ENCODE measurements at regions not wholly inside any gene's neighbourhood (a gene's known extent, or its start where the extent isn't known, plus 50 kb on each side); places are given as distances from the start of the nearest gene placed in this dataset.
"Not testable (repeated sequence)": the region's sequence is repeated elsewhere in the genome, so short reads cannot be mapped to it uniquely, and the experiment has no call there.

DNA sequence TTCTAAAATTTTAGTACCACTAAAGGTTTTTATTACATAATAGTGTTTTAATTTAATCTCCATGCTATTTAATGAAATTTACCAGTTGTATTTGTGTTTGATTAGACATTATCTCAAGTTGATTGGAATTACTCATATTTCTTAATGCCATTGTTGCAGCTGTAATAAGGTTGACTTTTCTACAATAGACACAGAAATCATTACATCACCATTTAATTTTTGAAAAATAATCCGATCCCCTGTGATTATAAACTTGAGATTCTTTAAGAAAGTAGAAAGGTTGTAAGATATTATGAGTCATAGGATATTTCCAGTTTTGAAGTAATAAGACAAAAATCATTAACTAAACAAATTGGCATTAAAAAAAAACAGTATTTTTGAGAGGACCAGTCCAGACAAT lies 161.4 kb downstream of the PRL start:
- no peak for DNase-seq (ENCODE audit: low read depth in 2 of 2, low spot score in 1 of 2)

DNA sequence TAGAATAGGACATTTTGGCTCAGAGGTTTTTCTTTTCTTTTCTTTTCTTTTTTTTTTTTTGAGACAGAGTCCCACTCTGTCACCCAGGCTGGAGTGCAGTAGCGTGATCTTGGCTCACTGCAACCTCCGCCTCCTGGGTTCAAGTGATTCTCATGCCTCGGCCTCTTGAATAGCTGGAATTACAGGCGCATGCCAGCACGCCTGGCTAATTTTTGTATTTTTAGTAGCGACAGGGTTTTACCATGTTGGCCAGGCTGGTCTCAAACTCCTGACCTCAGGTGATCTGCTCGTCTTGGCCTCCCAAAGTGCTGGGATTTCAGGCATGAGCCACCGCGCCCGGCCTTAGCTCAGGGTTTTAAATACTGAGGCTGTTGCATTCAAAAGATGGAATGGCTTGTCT lies 156.1 kb downstream of the PRL start:
- DNase-seq (ENCODE audit: low read depth in 2 of 2, low spot score in 1 of 2), result not testable (repeated sequence)

DNA sequence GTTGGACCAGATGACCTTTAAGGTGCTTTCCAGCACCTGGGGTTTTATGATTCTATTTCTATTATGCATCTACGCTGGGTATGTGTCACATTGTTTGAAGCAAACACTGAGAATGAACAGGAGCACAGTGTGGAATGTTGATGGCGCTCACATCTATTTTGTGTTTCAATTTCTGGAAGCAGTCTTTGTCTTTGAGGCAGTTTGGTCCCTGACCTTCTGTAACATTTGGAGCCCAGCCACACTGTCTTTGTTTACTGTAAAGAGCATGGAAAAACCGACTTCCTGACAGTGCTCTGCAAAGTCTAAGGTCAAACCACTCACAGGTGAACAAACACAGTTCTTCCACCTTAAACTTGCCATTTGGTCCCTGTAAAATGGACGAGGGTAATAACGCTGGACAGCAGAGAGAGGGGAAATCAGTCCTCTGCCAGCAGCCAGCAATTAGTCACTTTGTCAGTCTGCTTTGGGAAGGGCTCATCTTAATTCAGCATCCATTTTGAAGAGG lies 155.5 kb downstream of the PRL start:
- DNase-seq (ENCODE audit: low read depth in 2 of 2, low spot score in 1 of 2), result no peak

- no peak for DNase-seq (ENCODE audit: low read depth in 2 of 2, low spot score in 1 of 2)
Measured at GRCh38 chr6:22142856-22143255, 154.0 kb downstream of the PRL start.

DNA sequence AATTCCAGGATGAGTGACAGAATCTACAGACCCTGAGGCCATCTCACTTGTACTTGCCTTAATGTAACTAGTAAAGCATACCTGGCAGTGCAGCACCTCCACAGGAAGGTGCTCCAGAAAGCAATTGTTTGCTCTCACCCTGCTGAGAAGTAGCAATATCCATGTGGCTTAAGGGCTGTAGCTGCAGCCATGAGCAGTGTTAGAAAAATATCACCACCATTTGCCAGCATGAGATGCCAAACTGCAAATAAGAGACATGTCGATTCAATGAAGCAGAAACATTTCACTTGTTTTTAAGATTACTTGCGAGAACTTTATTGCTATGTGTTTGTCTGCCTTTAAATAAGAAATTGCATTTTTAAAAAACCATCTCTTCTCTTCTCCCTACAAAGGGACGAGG lies 151.5 kb downstream of the PRL start:
- DNase-seq (ENCODE audit: low read depth in 2 of 2, low spot score in 1 of 2), result no peak

DNA sequence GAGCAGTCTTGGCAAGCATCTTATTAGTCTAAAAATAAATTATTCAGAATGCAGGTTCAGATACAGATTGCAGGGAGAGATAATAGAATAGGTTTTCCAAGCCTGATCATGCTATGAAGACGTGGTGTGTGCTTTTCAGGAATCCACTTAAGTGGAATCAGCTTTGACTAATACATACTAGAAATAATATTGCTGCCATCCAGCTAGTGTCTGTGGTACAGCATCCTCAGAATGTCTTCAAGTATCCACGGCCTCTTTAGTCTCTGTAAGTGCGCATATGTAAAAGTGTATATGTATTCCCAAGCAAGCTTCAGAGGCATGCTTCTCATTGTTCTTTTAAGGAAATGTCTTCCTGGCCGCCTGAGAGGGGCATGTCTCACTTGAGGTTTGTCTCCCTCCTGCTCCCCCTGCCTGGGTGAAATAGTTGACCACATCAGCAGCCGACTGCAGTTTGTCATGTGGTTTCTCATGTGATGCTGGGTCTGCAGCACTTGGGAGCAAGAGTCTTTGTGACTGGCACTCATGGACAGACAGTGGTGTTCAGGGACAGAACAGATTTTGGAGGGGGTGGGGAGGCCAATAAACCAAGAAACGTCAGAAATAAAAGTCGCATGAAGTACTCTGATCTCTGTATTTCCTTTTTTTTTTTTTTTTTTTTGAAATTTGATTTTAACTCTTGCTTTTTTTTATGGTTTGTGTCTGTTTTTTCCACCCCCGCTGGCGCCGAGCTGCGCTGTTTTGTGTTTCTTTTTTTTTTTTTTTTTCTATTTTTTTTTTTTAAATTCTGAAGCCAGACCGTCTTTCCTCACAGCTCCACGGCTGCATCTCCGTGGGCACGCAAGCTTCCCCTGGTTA lies 150.8 kb downstream of the PRL start:
- no peak for DNase-seq (ENCODE audit: low read depth in 2 of 2, low spot score in 1 of 2)

GRCh38 chr6:22146678-22146930 lies 150.2 kb downstream of the PRL start:
- DNase-seq (ENCODE audit: low read depth in 2 of 2, low spot score in 1 of 2), result no peak

DNA sequence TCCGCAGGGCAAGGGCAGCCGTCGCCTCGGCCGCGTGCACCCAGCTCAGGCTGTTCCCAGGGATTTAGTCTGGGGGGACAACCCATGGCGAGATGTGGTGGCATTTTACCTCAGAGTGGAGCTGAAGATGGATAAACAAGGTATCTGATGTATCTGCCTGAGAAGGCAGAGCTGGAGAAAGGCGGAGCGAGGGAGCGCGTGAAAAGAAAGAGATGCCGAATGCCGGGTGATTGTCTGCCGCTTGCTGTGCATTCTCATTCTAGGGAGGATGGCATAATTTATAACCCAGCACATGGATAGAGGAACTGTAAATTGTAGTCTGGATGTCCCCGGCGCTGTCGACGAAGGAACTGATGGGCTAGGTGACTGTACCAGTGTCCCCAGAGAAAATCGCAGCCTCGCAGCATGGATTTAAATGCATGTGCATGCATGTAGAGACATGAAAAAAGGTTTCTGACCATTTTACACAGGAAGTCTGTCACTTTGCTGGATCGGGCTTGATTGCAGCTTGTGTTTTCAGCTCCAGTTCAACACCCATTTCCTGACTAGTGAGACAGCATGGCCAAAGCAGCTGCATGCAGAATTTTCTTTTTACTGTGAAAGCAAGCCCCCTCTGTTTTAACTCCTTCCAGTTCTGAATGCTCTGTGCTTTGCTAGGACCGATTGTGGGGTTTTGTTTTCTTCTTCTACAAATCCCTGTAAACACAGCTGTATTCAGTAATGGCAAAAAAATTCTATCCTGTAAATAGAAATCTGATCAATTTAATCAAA lies 149.7 kb downstream of the PRL start:
- DNase-seq (ENCODE audit: low read depth in 2 of 2, low spot score in 1 of 2), result no peak

DNA sequence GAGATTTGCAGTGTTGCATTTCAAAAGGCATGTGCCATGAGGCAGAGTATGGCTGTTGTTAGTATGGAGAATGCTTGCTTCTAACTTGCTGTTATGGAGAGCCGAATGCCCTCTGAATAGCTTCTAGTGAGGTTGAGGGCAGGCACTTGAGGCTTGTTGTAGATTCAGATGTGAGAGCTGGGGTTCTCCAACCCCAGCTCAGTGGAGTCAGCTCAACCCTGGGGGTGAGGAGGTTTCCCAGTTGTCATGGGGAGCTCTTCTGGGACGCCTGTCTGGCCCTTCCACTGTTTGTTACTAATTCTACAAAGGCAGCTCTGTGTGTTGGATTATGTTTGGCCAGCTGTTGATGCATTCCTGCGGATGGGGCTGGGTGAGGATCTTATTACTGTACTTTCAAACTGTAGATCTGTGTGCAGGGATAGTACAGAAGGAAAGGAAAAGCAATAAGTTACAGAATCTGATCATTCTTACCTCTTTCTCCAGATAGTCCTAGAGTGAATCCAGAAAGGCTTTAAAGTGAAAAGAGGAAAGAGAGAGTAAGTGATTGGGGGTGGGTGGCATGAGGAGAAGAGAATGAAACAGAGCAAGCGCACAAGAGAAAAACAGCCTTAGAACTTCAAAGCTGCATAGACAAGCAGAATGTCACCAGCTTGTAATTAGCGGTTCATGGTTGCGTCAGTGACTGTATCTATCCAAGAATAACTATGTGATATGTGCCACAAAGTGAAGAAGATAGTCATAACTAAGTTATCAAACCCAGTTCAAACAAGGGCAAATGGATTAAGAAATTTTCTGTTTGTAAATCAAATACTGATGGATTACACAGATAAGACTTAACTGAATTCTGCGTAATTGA lies 148.7 kb downstream of the PRL start:
- DNase-seq (ENCODE audit: low read depth in 2 of 2, low spot score in 1 of 2), result no peak

DNA sequence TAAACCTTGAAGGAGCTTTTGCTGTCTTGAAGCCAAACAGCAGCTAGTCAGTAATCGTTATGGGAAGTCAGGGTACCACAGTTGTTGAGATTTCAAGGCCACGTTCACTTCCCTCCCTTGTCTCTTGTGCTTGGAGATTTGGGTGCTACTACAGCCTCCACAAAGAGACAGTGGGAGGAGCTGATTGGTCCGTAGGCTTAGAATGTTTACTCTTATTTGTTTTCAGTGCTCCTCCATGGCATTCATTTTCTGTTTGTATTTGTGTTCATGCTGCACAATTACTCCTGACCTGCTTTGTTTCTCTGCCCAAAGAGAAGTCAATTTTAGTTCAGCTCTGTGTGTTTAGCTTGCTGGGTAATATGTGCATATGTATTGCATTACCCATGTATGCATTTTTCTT lies 147.7 kb downstream of the PRL start:
- DNase-seq (ENCODE audit: low read depth in 2 of 2, low spot score in 1 of 2), result no peak

DNA sequence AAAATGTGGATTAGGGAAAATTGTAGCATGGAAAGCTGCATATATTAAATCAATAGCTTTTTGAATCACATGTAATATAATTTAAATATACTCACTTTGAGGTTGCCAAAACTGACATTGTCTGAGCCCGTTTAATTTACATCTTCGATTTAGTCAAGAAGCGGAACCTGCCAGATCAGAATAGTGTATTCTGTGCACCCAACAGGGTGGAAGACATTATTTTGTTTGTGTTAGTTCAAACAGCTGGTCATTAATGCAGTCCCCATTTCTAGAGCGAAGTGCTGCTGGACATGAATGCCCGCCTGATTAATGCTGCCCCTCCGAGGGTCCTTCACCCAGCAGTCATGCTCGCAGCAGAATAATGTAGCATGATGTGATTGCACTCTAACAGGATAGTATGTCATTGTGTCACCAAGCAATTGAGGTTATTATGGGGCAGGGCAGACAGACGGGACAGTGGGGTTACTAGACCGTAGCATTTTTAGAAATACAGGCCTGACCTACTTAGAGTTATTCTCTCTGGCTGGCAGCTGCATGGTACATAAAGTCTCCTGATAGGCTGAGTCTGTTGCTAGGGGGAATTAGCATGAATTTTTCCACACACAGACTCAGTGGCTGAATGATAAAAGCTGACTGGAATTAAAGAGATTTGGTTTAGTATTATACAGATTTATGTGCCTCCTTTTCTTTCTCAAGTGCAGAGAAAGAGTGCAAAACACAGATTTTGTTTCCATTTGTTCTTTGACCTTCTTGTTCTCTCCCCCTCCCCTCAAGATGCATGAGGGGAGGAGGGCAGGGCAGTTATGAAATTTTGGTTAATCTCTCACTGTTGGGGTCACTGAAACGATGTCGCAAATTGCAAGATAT lies 147.1 kb downstream of the PRL start:
- no peak for DNase-seq (ENCODE audit: low read depth in 2 of 2, low spot score in 1 of 2)

GRCh38 chr6:22150368-22151035 lies 146.3 kb downstream of the PRL start:
- DNase-seq (ENCODE audit: low read depth in 2 of 2, low spot score in 1 of 2), result no peak

GRCh38 chr6:22151892-22152291 lies 144.9 kb downstream of the PRL start:
- no peak for DNase-seq (ENCODE audit: low read depth in 2 of 2, low spot score in 1 of 2)

- no peak for DNase-seq (ENCODE audit: low read depth in 2 of 2, low spot score in 1 of 2)
Measured at GRCh38 chr6:22152841-22153240, 144.0 kb downstream of the PRL start.

DNA sequence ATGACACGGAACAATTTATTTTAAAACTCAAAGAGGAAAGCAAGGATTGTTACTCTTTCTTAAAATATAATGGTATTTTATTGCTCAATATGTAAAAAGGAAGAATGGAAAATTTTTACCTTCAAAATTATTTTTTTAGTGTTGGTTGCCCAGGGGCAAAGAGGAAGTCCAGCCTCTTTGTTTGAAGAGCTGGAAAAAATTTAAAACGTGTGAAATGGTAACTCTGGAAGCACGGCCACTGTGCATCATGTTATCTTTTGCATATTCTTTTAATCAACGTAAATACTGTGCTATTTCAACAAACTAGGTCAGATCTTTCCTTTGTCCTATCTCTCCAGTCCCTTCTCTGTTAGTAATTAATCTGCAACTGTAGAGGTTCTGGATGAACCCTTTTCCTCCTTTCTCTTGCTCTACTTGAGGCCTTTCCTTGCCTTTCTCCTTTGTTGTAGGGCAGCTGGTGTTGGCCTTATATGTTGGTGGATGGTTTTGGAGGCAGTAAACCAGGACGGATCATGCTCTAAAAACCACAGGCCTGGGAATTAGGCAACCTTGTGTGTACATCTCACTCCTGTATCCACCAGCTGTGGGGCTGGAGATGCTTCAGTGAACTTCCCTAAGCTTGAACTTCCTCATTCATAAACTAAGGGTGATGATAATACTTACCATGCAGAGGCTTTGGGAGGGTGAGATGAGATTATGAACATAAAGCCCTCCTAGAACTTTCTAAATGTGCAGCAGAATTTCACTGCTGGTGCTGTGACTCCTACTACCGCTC lies 143.3 kb downstream of the PRL start:
- DNase-seq (ENCODE audit: low read depth in 2 of 2, low spot score in 1 of 2), result no peak

GRCh38 chr6:22155551-22155950 lies 141.3 kb downstream of the PRL start:
- DNase-seq (ENCODE audit: low read depth in 2 of 2, low spot score in 1 of 2), result no peak

DNA sequence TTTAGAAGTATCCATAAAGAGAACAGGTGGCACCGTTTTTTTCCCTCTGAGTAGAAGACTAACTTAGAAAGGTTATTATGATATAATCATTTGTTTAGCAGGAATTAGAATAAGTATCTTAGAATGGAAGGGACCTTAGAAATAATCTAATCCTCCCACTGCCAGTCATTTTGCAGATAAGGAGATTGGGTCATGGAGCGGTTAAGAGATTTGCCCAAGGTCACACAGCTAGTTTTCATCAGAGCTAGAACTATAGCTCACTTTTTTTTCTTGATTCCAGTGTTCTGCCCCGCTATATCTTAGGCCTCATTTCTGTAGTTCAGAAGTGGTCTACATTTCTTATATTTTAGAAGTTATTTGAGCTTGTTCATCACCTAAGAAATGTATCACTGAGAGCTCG lies 139.6 kb downstream of the PRL start:
- DNase-seq (ENCODE audit: low read depth in 2 of 2, low spot score in 1 of 2), result no peak

DNA sequence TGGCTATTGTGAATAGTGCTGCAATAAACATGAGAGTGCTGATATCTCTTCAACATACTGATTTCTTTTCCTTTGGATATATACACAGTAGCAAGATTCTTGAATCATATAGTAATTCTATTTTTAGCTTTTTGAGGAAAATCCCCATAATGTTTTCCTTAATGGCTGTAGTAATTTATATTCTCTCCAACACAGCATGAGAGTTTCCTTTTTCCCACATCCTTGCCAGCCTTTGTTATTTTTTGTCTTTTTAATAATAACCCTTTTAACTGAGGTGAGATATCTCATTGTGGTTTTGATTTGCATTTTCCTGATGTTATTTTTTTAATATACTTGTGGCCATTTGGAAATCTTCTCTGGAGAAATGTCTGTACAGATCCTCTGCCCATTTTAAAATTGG lies 132.6 kb downstream of the PRL start:
- DNase-seq (ENCODE audit: low read depth in 2 of 2, low spot score in 1 of 2), result no peak

- not testable (repeated sequence) for DNase-seq (ENCODE audit: low read depth in 2 of 2, low spot score in 1 of 2)
Measured at GRCh38 chr6:22171006-22171405, 125.8 kb downstream of the PRL start.
